Activated CD4-positive, CD25-positive, alpha-beta regulatory T cell treated with anti-CD3 and anti-CD28 coated beads, Interleukin-2, amount 50 U/mL, for 24 hours (primary cell): ENCODE measurements at regions not wholly inside any gene's neighbourhood (a gene's known extent, or its start where the extent isn't known, plus 50 kb on each side); places are given as distances from the start of the nearest gene placed in this dataset.
"Not testable (repeated sequence)": the region's sequence is repeated elsewhere in the genome, so short reads cannot be mapped to it uniquely, and the experiment has no call there.

Source experiments
- ATAC-seq, 2 donors: fragments of 150-1000 bp; cut with Tn5 transposase; one replicate each; pipeline ENCODE4 v1.10.0; 2021; ENCODE audit warnings: mild to moderate bottlenecking in 1 of 2, moderate library complexity in 1 of 2

DNA sequence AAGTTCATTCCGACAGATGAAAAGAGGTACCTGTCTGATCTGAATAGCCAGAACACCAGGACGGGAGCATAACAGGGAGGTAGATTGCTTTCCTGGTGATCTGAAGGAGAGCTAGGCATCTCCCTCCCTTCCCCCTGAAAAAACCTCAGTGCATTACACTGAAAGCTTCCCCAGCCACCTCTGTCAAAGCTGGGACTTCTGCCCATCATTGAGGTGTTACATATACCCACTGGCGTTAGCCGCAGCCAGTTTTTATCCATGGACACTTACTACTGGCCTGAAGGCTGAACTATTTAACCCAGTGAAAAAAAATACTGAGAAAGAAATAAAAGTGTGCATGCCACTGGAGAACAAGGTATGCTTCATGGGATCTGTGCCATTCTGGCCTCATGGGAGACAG, 568.3 kb upstream of the ADAMTS5 start:
- ATAC-seq: no peak

DNA sequence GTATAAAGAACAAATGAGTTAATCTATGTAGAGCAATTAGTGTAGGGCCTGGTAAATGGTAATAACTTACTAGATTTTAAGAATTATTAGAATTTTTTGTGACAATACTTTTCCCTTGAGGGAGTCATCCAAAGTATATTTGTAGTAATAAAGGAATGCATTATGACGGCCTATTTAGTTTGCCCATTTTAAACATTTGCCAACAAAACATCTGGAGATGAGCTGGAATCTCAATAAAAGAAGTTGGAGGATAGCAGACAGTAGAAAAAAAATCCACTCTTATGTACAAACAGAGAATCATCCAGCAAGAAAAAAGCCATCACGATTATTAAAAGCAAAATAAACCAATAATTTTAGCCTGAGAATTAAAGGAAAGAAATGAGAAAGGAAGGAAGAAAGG, 567.3 kb upstream of the ADAMTS5 start:
- ATAC-seq: no peak

DNA sequence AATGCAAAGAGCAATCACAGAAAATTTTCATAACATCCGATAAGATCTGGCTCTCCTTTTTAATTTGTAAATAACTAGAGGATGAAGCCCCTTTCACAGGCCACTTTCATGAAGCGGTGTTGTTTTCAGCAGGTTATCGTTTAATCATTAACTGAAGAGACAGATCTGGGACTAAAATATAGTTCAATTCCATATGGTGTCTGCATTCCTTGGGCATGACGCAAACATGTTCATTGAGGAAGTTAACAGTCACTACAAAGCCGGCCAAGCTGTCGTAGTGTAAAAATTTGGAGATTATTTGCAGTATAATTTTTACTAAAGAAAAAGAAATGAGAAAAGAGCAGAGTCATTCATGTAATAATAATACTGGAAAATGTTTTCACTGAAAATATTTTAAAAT, 565.2 kb upstream of the ADAMTS5 start:
- no peak for ATAC-seq

DNA sequence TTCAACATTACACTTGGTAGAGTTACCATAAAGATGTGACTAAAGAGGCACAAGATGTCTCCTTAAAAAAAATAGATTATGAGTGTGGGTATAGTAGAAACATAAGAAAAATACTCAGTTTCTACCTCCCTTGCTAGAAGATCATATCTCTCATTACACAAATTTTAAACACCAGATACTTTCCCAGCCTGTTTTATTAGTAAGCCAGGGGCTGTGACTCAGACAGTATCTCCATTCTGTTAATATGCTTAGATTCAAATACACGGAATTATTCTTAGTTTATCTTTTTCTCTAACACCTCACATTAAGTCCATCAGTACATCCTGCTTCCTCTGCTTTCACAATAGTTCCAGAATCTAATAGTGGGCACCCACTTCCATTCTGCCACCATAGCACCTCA, 561.8 kb upstream of the ADAMTS5 start:
- no peak for ATAC-seq

DNA sequence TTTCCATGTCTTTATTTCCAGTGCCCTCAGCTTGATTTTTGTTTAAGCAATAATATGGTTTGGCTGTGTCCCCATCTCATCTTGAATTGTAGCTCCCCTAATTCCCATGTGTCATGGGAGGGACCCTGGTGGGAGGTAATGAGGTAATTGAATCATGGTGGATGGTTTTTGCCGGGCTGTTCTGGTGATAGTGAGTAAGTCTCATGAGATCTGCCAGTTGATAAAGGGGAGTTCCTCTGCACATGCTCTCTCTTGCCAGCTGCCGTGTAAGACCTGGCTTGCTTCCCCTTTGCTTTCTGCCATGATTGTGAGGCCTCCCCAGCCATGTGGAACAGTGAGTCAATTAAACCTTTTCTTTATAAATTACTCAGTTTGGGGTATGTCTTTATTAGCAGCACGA, 559.6 kb upstream of the ADAMTS5 start:
- no peak for ATAC-seq

DNA sequence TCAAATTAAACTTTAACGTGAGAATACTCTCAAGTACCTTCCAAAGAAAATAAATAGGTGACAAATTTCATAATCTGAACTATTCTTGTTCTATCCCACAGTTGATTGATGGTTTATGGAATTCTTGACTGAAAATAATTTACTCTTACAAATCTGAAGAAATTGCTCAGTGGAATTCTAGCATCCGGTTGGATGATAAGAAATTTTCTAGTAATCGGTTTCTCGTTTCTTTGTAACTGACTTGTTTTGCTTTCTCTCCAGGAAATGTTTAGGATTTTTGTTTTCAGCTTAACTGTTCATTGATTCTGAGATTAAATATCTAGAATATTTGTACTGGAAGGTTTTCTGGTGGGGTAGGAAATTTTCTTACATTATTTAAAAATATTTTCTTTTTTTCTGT, 558.9 kb upstream of the ADAMTS5 start:
- no peak for ATAC-seq

DNA sequence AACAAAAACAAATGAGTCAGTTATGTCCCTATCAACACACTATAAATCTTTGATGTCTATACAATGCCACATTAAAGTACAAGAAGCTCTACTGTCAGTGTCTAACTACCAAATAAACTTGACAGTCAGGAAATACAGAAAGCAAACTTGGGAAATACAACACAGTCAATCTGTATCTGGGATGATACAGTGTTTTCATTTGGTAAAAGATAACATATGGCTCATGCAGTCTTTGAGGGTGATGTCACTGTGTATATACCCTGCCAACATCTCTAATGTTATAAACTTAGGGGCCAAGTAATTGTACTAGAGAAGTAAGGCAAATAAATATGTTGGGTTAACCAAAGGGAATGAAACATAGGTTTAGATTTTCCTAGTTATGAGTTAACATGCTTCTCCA, 552.5 kb upstream of the ADAMTS5 start:
- no peak for ATAC-seq

DNA sequence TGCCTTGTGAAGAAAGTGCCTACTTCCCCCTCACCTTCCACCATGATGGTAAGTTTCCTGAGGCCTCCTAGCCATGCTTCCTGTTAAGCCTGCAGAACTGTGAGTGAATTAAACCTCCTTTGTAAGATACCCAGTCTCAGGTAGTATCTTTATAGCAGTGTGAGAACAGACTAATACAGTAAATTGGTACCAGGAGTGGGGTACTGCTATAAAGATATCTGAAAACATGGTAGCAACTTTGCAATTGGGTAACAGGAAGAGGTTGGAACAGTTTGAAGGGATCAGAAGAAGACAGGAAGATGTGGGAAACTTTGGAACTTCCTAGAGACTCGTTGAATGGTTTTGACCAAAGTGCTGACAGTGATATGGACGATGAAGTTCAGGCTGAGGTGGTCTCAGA, 550.3 kb upstream of the ADAMTS5 start:
- ATAC-seq: not testable (repeated sequence)

DNA sequence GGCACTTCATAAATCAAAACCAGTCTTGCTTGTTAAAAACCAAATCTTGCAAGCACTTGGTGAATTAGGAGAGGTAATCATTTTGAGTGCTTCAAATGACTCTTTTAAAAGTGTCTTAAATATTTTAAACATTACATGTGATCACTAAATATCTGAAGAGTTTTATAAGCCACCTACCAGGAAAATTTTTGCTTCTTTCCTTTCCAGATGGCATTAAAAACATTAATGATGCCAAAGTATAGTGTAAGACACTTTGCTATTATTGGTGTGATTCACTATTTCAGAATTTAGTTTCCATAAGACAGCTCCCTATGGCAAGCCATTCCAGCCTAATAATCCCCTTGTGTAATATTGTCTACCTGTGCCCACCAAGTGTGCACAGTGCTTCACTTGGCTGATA, 548.8 kb upstream of the ADAMTS5 start:
- no peak for ATAC-seq

DNA sequence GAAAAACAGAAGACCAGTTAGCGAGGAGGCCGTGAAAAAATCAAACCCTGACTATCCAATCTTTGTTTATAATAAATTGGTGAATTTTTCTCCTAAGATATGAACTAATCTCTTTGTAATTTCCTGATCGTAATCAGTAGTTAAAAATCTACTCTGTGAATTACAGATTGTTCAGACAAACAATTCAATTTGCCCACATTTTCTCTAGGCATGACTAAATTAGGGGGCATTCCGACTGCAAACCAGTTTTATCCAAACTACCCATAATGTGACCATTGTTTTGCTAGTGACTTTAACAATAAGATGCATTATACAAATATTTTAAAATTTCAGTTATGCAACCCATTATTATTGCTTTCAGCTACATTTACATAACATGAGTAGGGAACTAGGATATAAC, 546.9 kb upstream of the ADAMTS5 start:
- no peak for ATAC-seq

DNA sequence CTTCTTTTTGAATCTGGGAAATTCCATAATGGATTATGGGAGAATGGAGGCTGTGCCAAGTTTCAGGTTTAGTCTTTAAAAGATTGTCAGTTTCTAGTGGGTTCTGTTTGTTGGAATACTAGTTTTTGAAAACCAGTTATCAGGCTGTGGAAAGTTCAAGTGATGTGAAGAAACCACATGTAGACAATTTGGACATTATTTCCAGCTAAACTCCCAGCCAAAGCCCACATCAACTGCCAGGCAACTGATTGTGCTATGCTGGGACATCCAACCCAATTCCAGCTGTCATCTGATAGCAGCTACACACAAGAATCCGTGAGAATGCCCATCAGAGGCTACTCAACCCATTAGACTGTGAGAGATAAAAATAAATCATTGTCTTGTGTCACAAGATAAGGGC, 546.1 kb upstream of the ADAMTS5 start:
- ATAC-seq: no peak

DNA sequence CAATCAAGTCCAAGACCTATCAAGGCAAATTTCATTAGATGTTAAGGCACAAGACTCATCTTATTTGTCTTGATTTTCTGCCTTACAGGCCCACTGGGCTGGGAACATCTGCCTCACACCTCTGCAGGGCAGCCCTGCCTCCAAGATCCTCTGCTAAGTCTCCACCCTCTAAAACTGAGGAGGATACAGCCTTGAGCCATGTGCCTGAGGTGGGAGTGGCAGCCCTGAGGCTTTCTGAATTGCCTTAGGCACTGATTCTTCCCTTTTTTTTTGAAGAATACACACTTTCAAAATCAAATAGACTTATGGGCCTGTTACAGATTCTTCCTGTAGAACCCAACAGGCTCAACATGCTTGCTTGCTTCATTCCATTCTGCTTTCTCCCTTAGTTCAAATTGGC, 544.3 kb upstream of the ADAMTS5 start:
- no peak for ATAC-seq

DNA sequence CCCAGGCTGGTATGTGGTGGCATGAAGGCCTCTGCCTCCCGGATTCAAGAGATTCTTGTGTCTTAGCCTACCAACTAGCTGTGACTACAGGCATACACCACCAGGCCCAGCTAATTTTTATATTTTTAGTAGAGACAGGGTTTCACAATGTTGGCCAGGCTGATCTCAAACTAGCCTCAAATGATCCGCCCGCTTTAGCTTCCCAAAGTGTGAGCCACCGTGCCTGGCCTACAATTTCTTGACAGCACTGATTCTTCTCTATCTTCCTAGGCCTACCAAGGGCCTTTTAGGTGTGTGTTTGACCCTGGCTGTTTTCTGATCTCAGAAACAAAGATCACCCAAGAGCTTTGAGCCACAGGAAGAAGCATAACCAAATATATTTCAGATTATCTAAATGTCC, 540.8 kb upstream of the ADAMTS5 start:
- no peak for ATAC-seq

DNA sequence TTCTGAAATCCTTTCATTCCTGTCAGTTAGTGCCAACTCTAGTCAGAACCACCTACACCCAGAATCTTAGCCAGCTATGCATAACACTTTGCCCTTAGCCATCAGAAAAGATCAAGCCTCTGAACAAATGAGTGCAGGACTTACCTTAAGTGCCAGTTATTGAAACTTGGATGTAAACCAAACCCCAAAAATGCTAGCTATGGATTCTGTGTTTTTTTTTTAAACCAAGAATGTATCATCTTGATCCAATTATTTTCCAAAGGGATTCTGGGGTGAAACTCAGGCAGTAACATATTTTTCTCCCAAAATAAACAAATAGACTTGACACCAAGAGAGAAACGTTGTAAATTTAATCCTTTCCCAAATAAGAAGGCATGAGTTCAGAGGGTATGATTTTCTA, 538.6 kb upstream of the ADAMTS5 start:
- no peak for ATAC-seq

DNA sequence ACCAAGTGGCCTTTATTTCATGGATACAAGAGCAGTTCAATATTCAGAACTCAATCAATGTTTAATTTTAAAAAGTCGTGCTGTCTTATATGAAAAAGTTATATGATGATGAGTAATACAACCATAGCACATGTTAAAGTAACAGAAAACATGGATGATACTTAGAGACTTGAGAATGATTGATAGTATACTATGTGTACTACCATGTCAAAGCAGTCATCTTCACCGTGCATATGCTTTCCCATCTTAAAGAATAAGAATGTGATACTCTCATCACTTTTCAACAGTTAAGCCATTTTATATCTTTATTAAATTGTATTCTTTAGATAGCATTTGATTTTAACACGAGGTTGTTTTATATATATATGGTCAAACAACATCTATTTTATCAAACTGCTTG, 535.9 kb upstream of the ADAMTS5 start:
- no peak for ATAC-seq

DNA sequence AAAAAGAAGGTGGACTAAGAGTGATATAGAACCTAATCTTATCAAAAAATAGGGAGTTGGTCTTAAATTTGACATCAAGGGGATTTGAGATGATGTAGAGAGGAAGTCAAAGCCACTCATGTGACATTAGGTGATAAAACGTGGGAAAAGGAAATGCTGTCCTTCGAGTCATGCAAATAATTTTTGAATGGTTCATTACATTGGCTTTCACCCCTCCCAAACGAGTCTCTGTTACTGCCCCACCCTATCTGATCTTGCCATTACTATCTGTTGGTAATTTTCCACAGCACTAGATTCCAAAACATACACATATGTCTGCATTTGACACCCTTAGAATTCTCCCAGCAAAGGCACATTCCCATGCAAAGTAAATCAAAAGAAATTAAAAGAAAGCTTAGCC, 531.1 kb upstream of the ADAMTS5 start:
- ATAC-seq: no peak

DNA sequence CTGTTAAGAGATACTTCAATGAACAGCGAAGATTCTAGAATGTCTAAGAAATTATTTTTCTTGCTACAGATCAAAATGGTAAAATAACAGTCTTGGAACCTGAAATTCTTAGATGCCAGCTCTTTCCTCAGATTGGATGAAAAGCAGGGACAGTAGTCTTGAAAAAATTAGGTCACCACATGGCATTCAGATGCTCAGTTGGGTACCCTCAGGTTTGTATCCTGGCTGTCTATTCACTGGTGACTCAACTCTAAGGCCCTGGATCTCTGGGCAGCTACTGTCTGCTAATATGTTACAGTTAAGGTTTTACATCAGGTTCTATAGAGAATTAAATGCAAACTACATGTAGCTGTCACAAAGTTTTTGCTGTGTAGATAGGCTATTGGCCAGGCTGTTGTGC, 528.9 kb upstream of the ADAMTS5 start:
- ATAC-seq: no peak

DNA sequence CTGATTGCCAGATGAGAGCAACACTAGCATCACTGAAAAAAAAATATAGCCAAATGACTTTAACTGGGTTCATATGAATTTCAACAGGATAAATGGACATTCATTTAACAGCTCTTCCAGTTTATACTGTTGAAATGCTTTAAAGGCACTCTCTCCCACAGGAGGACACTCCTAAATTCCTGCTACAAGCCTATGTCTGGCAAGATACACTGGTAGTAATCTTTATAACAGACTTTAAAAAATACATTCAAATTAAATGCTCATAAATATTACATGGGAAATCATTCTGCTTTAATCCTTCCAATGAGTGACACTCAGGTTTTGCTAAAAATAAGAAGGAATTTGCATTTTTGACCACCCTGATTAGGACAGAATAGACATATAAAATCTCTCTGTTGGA, 526.7 kb upstream of the ADAMTS5 start:
- no peak for ATAC-seq

DNA sequence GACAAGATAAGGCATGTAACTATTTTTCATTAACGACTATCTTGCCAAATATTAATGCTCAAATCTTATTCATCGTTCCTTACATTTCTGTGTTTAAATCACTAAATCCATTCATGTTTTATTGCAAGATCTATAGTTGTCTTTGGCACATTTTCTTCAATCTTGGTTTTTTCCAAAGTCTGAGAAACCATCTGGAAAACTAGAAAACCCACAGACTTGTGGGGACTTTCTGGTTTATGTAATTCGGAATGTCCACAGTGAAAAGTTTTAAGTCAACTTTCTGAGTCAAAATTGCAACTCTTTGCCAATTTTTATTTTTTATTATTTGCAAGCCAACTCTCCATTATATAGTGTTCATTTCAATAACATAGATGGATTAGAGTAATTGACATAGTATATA, 520.8 kb upstream of the ADAMTS5 start:
- no peak for ATAC-seq

DNA sequence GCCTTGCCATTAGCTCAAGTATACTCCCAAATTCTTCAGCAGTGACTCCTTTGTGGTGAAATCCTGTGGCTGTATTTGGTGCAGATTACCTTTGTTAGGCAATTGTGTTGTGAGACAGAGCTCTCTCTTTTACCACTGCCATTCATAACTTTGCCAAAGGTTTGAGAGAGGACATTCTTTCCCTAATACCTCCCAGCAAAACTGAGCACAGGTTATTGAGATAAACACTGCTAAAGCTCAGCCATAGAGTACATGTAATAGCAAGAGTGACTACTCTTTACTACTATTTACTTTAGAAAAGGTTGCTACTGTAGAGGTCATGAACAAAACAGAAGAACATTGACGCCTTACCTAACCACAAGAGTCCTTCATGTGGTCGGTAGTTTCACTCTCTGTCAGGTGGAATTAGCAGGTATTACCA, 514.0 kb upstream of the ADAMTS5 start:
- ATAC-seq: no peak

DNA sequence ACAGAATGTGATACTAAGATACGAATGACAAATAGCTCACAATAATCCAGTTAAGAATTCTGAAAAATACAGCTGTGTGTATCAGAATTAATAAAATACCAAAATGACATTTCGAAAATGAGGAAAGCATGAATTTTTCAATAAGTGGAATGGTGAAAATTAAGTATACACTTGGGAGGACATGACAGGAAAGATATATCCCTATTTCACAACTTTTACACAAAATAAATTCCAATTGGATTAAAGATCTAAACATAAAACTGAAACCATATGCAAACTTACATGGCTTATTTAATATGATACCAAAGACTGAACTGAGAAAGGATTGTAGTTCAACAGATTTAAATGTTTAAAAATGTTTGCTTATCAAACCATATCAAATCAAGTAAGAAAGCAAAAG, 510.4 kb upstream of the ADAMTS5 start:
- no peak for ATAC-seq

DNA sequence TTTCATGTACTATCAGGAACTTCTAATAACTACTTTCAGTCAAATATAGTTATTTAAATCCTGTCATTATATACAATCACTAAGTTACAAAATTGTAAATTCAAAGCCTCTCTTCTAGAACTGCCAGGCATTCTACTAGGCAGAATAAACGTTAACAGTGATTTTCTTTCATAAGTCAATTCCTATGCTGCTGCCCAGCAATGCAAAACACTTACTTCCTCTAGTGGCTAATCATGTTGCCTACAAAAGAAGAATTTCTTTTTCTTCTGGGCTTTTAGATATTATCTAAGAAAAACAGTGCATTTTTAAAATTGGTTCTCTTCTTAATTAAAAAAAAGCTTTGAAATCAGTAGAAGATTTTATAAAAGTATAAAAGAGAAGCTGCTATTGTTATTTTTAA, 509.8 kb upstream of the ADAMTS5 start:
- no peak for ATAC-seq

DNA sequence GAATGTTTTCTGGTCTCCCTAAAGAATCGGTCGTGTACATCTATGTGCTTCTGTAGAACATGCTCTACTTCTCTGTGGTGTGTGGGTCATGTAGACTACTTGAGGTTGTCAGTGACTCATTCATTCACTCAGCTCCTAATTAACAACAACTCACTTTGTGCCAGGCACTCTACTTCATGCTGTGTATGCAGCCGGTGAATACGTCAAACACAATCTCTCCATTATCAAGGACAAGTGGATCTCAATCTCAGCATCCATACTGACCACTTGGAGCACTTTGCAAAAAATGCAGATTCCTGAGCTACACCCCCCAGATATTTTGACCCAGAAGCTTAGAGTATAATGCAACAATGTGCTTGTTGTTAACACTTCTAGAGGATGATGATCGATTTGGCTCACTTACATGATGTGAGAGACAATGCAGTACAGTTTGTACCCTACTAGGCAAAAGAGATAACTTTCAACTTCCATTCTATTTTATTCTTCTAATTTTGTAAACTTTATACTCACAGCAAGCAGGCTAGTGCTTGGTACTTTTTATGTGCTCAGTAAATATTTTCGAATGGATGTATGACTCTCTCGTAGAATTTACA, 508.6 kb upstream of the ADAMTS5 start:
- ATAC-seq: no peak

DNA sequence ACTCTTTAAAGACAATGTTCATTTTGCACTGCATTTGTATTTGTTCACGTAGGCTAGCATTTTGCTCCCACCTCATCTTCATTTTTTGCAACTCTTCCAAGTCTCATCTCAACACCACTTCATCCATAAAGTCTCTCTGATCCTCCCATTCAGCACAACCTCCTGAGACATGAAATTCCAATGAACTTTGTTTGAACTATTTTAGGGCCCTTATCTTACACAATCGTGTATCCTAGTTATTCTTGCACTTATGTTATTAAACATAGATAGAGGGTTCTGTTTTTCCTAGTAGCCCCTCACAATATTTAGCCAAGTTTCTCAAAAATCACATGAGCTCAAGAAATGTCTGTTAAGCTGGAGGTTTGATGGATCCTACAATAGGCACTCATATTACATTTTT, 500.5 kb upstream of the ADAMTS5 start:
- no peak for ATAC-seq

DNA sequence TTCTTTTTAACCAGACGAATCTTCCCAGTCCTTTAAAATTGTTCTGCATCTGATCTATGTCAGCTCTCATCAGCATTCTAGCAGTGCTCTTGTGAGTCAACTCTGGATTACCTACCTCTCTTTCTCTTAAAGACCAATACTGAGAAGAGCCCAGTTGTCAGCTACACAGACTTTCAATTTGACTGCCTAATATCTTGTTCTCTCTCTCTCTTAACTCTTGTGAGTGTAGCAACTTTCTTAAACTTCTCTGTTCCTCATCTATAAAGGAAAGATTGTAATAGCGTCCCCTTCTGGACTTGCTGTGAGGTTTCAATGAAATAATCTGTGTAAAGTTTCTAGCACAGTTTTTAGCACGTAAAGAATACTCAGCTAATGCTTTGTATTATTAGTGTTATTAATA, 499.3 kb upstream of the ADAMTS5 start:
- no peak for ATAC-seq

DNA sequence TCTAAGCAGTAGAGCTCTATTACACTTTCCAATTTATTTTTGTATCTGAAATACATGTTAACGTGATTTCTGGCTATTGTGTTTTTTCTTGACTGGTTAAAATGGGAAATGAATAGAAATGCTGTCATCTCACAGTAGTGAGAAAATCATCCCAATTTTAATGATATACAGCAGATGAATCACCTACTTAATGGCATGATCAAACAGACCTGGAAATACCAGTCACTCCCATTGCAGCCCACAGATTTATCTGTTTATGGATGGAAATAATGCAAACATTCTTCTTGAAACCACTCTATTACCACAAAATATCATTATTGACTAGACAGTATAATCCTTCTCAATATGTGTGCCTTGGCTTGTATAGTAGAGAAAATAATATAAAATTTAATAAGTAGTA, 497.8 kb upstream of the ADAMTS5 start:
- ATAC-seq: no peak
